CD4-positive, CD25-positive, alpha-beta regulatory T cell (primary cell): ENCODE measurements at regions not wholly inside any gene's neighbourhood (a gene's known extent, or its start where the extent isn't known, plus 50 kb on each side); places are given as distances from the start of the nearest gene placed in this dataset.
"Not testable (repeated sequence)": the region's sequence is repeated elsewhere in the genome, so short reads cannot be mapped to it uniquely, and the experiment has no call there.

Experiments
- ATAC-seq, 2 donors: fragments of 150-1000 bp; cut with Tn5 transposase; one replicate each; pipeline ENCODE4 v1.10.0; 2021; ENCODE audit warnings: low read depth in 2 of 2, moderate number of reproducible peaks in 2 of 2, moderate library complexity in 1 of 2
- DNase-seq, 3 donors: peaks; one replicate each; pipeline versions ENCODE4 v3.0.0 to v3.0.0-alpha.2; 2012 to 2022; ENCODE audit warnings: mixed read lengths in 1 of 3
- H3K27ac ChIP-seq: one replicate; pipeline ENCODE4 v1.7.0; 2013; ENCODE audit warnings: mild to moderate bottlenecking, low read length; ENCODE audit not compliant: insufficient read depth, poor library complexity, severe bottlenecking
- H3K27me3 ChIP-seq: one replicate; pipeline ENCODE4 v1.7.0; 2013; ENCODE audit warnings: low read length; ENCODE audit not compliant: control insufficient read depth, insufficient read depth
- H3K36me3 ChIP-seq: one replicate; pipeline ENCODE4 v1.7.0; 2013; ENCODE audit warnings: mild to moderate bottlenecking, low read length, moderate library complexity; ENCODE audit not compliant: control insufficient read depth, insufficient read depth
- H3K4me1 ChIP-seq: 2 replicates; pipeline ENCODE4 v1.7.0; 2013; ENCODE audit warnings: mild to moderate bottlenecking, low read length; ENCODE audit not compliant: insufficient read depth, control insufficient read depth, poor library complexity, severe bottlenecking
- H3K4me3 ChIP-seq: one replicate; pipeline ENCODE4 v1.7.0; 2013; ENCODE audit warnings: low read depth, mild to moderate bottlenecking, low read length, moderate library complexity
- H3K9me3 ChIP-seq, 2 experiments: 1 replicate in 1 of 2; 2 replicates in 1 of 2; pipeline ENCODE4 v1.7.0; 2013; ENCODE audit warnings: low read length in 2 of 2, mild to moderate bottlenecking in 1 of 2, moderate library complexity in 1 of 2; ENCODE audit not compliant: control insufficient read depth in 2 of 2
- H3K27ac Mint-ChIP-seq, 3 donors: one replicate each; pipeline ENCODE4 v1.8.0; 2020 to 2022; ENCODE audit warnings: mild to moderate bottlenecking in 3 of 3, mixed read lengths in 3 of 3, moderate library complexity in 2 of 3
- H3K27me3 Mint-ChIP-seq: one replicate; pipeline ENCODE4 v1.8.0; 2022; ENCODE audit warnings: mild to moderate bottlenecking, mixed read lengths
- H3K36me3 Mint-ChIP-seq: one replicate; pipeline ENCODE4 v1.8.0; 2020; ENCODE audit warnings: mixed read lengths
- H3K4me1 Mint-ChIP-seq, 4 donors: one replicate each; pipeline ENCODE4 v1.8.0; 2020 to 2022; ENCODE audit warnings: mixed read lengths in 4 of 4, mild to moderate bottlenecking in 1 of 4
- H3K4me3 Mint-ChIP-seq, 4 donors: one replicate each; pipeline ENCODE4 v1.8.0; 2020 to 2022; ENCODE audit warnings: mild to moderate bottlenecking in 4 of 4, mixed read lengths in 4 of 4, moderate library complexity in 3 of 4
- H3K9me3 Mint-ChIP-seq, 7 donors: one replicate each; pipeline ENCODE4 v1.8.0; 2020 to 2022; ENCODE audit warnings: mixed read lengths in 7 of 7, mild to moderate bottlenecking in 3 of 7, moderate library complexity in 2 of 7

DNA sequence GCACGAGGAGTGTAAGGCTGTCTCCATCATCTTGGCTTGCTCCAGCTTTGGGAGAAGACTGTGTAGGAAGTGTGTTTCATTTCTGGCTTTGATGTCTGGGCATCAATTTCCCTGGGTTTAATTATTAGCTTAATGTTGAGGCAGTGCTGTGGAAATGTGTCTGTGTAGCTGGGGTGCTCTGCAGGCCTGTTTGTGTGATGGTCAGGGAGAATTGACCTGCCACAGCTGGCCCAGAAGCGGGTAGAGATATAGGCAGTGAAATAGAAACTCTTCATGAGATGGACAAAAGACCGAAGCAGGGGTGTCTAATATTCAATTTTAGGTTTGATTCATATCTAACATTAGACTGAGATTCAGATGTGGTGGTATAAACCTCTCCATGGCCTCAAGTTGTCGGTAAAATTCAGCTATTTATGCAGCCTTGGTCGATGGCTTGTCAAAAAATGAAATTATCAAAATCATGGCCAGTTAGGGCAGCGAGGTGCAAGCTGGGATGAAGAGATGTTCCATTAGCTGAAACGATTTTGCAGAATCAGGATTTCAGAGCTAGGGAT is 95.3 kb upstream of the SNX9 start:
- DNase-seq (no peak), ATAC-seq (no peak)
- Mint-ChIP-seq H3K9me3 (peaks cover 0 to 18% (median 0%) of the 10 kb centered on the region in 7 donors), H3K27ac (peak overlapping the region in 1 of 3 donors; percentile 5), H3K36me3 (no peaks in the 10 kb centered on the region), H3K4me1 (no peaks in the 10 kb centered on the region), H3K27me3 (peaks cover 22% of the 10 kb centered on the region), H3K4me3 (no peak overlapping the region)
- Histone ChIP-seq H3K9me3 (peaks cover 0 to 2% of the 10 kb centered on the region in 2 experiments), H3K27ac (no peak overlapping the region), H3K36me3 (no peaks in the 10 kb centered on the region), H3K4me1 (no peaks in the 10 kb centered on the region), H3K4me3 (no peak overlapping the region), H3K27me3 (no peaks in the 10 kb centered on the region)

DNA sequence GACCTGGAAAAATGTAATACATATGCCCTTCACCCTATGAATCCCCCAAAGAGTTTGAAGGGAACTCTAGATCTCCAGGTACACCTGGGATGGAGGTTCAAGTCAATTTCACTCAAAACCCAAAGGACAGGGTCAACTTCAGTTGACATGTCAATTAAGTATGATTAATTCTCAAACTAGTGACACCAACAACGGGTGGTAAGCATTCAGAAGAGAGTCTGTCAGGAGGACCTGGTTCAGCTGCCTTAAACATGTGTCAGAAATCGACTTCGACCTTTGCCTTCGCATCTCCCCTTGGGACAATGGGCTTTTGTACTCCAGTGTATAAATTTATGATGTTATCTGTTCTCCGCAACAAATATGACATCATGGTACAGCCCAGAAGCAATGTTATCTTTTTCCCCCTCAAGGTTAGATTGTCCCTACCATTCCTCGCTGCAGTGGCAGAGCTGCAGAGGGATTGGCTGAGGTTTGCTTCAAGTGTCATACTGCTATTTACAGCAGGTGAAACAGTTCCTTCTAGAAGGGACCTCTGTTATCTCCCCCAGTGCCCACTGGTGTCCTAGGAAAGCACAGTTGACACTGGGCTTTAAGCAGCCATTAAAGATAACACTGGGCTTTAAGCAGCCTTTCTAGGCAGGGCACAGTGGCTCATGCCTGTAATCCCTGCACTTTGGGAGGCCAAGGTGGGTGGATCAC is 94.7 kb upstream of the SNX9 start:
- no peaks in the 10 kb centered on the region for H3K4me1 Mint-ChIP-seq
- H3K27ac ChIP-seq, result no peak overlapping the region
- ATAC-seq (no peak), DNase-seq (no peak)
- no peaks in the 10 kb centered on the region for H3K27me3 ChIP-seq
- no peaks in the 10 kb centered on the region for H3K36me3 Mint-ChIP-seq
- H3K4me3 ChIP-seq, result no peak overlapping the region
- peaks cover 0 to 2% of the 10 kb centered on the region in 2 experiments for H3K9me3 ChIP-seq
- peaks cover 0 to 18% (median 0%) of the 10 kb centered on the region in 7 donors for H3K9me3 Mint-ChIP-seq
- no peaks in the 10 kb centered on the region for H3K36me3 ChIP-seq
- H3K4me1 ChIP-seq, result no peaks in the 10 kb centered on the region
- no peak overlapping the region for H3K27ac Mint-ChIP-seq
- H3K27me3 Mint-ChIP-seq, result peaks cover 22% of the 10 kb centered on the region
- H3K4me3 Mint-ChIP-seq, result no peak overlapping the region

DNA sequence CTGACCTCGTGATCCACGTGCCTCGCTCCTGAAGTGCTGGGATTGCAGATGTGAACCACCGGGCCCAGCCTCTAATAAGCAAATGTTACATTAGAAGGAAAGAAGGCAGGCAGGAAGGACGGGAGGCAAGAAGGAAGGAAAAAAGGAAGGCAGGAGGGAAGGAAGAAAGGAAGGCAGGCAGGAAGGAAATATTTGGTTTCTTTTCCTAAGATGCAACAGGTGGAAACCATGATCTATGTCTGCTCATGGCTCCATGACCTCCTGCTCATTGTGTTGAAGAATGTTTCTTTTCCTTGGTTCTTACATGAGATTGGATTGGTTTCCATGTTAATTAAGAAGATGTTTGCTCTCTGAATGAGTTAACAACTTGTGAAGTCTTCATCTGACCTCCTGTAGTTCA is 91.8 kb upstream of the SNX9 start:
- no peak overlapping the region for H3K4me3 Mint-ChIP-seq
- H3K36me3 Mint-ChIP-seq, result no peaks in the 10 kb centered on the region
- H3K27me3 Mint-ChIP-seq, result peaks cover 11% of the 10 kb centered on the region
- H3K4me1 Mint-ChIP-seq, result no peaks in the 10 kb centered on the region
- Histone ChIP-seq H3K4me3 (no peak overlapping the region), H3K9me3 (no peaks in the 10 kb centered on the region), H3K27me3 (no peaks in the 10 kb centered on the region), H3K4me1 (no peaks in the 10 kb centered on the region), H3K36me3 (no peaks in the 10 kb centered on the region), H3K27ac (no peak overlapping the region)
- no peak for DNase-seq
- ATAC-seq, result no peak
- no peak overlapping the region for H3K27ac Mint-ChIP-seq
- H3K9me3 Mint-ChIP-seq, result peaks cover 0 to 1% (median 0%) of the 10 kb centered on the region in 7 donors

DNA sequence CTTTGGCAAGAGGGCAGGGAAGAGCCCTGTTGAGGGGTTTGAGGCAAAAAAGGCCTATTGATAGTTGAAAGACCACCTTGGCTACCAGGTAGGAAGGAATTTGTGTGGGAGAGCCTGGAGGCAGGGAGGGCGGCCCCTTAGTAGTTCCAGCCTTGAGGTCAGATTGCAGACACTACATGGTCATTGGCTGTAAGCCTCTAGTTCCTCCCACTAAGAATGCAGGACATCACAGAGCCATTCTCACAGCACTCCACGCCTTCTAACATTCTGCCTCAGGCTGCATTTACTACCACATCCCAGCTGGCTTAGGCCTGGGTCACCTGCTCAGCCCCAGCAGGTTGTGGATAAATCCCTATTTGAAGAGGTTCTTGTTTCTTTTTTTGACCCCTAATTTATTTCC is 91.0 kb upstream of the SNX9 start:
- Histone ChIP-seq H3K27me3 (no peaks in the 10 kb centered on the region), H3K4me3 (no peak overlapping the region), H3K27ac (no peak overlapping the region), H3K36me3 (no peaks in the 10 kb centered on the region), H3K9me3 (no peaks in the 10 kb centered on the region), H3K4me1 (no peaks in the 10 kb centered on the region)
- H3K27ac Mint-ChIP-seq, result no peak overlapping the region
- ATAC-seq (no peak), DNase-seq (no peak)
- H3K27me3 Mint-ChIP-seq, result peaks cover 13% of the 10 kb centered on the region
- H3K9me3 Mint-ChIP-seq, result peaks cover 0 to 5% (median 0%) of the 10 kb centered on the region in 7 donors
- H3K4me3 Mint-ChIP-seq, result no peak overlapping the region
- no peaks in the 10 kb centered on the region for H3K4me1 Mint-ChIP-seq
- H3K36me3 Mint-ChIP-seq, result no peaks in the 10 kb centered on the region

DNA sequence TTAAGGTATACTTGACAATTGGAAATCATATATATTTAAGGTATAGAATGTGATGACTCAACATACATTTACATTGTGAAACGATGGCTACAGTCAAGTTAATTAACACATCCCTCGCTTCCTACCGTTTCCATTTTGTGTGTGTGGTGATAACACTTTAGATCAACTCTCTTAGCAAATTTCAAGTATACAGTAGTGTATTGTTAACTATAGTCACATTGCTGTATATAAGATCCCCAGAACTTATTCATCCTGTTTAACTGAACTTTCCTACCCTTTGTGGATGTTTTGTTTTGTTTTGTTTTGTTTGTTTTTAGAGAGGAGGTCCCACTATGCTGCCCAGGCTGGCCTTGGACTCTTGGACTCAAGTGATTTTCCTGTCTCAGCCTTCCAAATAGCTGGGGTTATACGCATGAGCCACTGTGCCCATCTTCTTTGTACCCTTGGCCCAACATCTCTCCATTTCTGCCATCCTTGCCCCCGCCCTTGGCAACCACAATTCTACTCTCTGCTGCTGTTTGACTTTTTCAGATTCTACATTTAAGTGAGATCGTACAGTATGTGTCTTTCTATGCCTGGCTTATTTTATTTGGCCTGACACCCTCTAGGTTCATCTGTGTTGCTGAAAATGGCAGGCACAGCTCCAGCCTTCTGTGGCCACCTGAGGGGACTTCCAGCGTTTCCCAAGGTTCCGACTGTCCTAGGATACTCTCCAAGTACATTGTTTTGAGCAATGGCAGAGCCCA is 90.5 kb upstream of the SNX9 start:
- Mint-ChIP-seq H3K4me1 (no peaks in the 10 kb centered on the region), H3K9me3 (peaks cover 0 to 9% (median 1%) of the 10 kb centered on the region in 7 donors), H3K27me3 (peaks cover 11% of the 10 kb centered on the region), H3K36me3 (no peaks in the 10 kb centered on the region), H3K27ac (peak overlapping the region in 1 of 3 donors; percentile 48), H3K4me3 (no peak overlapping the region)
- no peaks in the 10 kb centered on the region for H3K4me1 ChIP-seq
- no peak overlapping the region for H3K27ac ChIP-seq
- no peaks in the 10 kb centered on the region for H3K9me3 ChIP-seq
- no peaks in the 10 kb centered on the region for H3K36me3 ChIP-seq
- no peak for DNase-seq
- no peak overlapping the region for H3K4me3 ChIP-seq
- no peak for ATAC-seq
- no peaks in the 10 kb centered on the region for H3K27me3 ChIP-seq

DNA sequence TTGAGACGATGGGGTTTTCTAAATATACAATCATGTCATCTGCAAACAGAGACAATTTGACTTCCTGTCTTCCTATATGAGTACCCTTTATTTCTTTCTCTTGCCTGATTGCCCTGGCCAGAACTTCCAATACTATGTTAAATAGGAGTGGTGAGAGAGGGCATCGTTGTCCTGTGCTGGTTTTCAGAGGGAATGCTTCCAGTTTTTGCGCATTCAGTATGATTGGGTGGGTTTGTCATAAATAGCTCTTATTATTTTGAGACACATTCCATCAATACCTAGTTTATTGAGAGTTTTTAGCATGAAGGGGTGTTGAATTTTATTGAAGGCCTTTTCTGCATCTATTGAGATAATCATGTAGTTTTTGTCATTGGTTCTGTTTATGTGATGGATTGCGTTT is 86.5 kb upstream of the SNX9 start:
- not testable (repeated sequence) for H3K4me3 ChIP-seq, H3K4me1 Mint-ChIP-seq, H3K4me1 ChIP-seq, H3K36me3 ChIP-seq, H3K9me3 ChIP-seq, H3K27me3 ChIP-seq, ATAC-seq, H3K27ac ChIP-seq, H3K4me3 Mint-ChIP-seq, DNase-seq, H3K36me3 Mint-ChIP-seq
- Mint-ChIP-seq H3K9me3 (peaks cover 0 to 14% (median 6%) of the 10 kb centered on the region in 7 donors), H3K27me3 (peaks cover 11% of the 10 kb centered on the region), H3K27ac (peak overlapping the region in 1 of 3 donors; percentile 90)

DNA sequence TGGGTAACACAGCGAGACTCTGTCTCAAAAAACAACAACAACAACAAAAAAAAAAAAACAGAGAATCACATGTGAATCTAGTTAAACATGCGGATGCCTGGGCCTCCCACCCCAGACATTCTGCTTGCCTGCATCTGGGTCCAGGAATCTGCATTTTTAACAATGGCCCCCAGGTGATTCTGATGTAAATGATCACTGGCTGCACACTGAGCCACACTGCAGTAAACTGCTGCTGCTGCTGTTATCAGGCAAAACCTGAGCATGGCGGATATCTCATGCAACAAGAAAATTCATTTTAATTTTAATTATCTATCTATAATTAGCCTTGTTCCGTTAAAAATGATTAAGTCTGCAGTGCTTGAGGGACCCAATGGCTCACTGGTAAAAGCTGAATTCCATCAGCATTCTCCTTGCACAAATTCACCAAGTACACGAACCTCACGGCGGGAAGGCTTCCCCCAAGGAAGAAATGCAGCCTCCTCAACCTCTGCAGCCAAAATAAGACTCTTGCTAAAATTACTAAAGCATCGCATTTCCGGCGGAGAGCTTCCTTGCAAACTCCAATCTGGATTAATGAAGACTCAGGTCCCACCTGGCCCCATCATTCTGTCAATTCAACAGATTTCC is 81.6 kb upstream of the SNX9 start:
- Mint-ChIP-seq H3K4me3 (no peak overlapping the region), H3K27ac (peak overlapping the region in 1 of 3 donors; percentile 20), H3K9me3 (peaks cover 0 to 14% (median 6%) of the 10 kb centered on the region in 7 donors), H3K36me3 (no peaks in the 10 kb centered on the region), H3K4me1 (no peaks in the 10 kb centered on the region), H3K27me3 (peaks cover 15% of the 10 kb centered on the region)
- Histone ChIP-seq H3K27ac (no peak overlapping the region), H3K4me1 (no peaks in the 10 kb centered on the region), H3K4me3 (no peak overlapping the region), H3K27me3 (no peaks in the 10 kb centered on the region), H3K9me3 (no peaks in the 10 kb centered on the region), H3K36me3 (no peaks in the 10 kb centered on the region)
- no peak for ATAC-seq
- no peak for DNase-seq
